GM19351 (cell line): ENCODE measurements at regions not wholly inside any gene's neighbourhood (a gene's known extent, or its start where the extent isn't known, plus 50 kb on each side); places are given as distances from the start of the nearest gene placed in this dataset.

ENCODE experiments used
- ATAC-seq: cut with Tn5 transposase; IDR thresholded peaks from one replicate; pipeline ENCODE4 v1.9.1; 2021; ENCODE audit warnings: mild to moderate bottlenecking, moderate library complexity; ENCODE audit not compliant: unreplicated experiment

- no peak for ATAC-seq
Measured at GRCh38 chr11:31865606-31866300, 54.6 kb upstream of the PAX6 start.

- ATAC-seq, result no peak
Measured at GRCh38 chr11:31863170-31863832, 52.2 kb upstream of the PAX6 start.

GRCh38 chr11:31861011-31861410 is 49.9 kb upstream of the PAX6 start:
- ATAC-seq, result no peak
